Stimulated activated naive CD4-positive, alpha-beta T cell (primary cell): ENCODE measurements at regions not wholly inside any gene's neighbourhood (a gene's known extent, or its start where the extent isn't known, plus 50 kb on each side); places are given as distances from the start of the nearest gene placed in this dataset.
"Not testable (repeated sequence)": the region's sequence is repeated elsewhere in the genome, so short reads cannot be mapped to it uniquely, and the experiment has no call there.

Experiments used
- DNase-seq, 6 experiments: peaks; one replicate each; lab custom pipeline; 2025; lab: John Stamatoyannopoulos, UW

GRCh38 chr7:68243128-68243527, 1246.5 kb downstream of the TYW1 start:
- no peak for DNase-seq

DNA sequence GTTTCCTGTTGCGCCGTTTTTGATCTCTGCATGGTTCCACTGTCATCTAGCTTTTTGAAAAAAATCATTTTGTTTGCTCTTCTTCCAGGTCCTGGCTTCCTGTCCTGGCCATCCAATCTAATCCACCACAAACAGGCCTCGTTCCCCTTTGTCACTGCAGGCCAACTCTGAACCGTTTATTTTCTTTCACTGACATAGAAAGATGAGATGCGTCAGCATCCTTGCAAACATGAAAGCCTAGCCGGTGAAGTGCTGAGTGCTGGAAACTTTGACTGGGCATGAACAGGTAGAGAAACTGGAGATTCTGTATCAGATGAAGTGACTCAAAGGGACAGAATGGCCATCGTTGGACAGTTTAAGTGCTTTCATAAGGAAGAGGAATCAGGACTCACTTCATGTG, 1247.8 kb downstream of the TYW1 start:
- no peak for DNase-seq

GRCh38 chr7:68245688-68246087, 1249.1 kb downstream of the TYW1 start:
- DNase-seq: no peak

DNA sequence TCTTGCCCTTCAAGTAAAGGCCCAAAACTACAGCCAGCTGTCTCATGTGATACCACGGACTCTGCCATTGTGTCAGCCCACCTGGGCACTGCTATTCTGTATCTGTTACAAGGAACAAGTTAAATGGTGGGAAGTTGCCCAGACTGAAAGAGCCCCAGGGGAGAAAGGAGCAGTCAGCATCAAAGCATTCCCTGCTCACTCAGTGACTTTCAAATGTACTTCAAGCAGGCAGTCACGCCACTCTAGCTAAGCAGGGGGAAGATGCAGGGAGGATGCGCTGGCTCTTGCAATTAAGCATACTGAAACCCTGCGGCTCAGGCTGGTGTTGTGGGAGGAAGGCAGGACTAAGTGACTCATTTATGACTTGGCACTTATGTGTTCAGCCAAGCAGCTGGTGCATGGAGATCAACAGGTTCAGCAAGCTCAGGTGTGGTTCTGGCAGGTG, 1249.6 kb downstream of the TYW1 start:
- no peak for DNase-seq

DNA sequence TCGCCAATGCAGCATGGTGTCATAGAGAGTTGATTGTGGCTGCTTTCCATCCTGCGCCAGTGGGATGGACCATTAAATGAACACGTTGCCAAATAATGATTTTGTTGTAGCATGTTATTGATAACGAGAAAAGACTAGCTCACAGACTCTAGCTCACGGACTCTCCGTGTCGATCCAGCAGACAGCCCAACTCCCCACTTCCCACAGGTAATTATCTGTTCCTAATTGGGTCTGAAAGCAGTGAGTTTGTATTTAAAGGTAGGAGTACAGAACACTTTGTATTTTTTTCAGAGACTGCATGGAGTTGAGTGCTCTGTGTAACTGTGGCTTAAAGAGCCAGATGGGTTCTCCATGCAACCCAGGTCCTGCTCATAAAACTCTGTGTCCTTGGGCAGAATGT, 1250.5 kb downstream of the TYW1 start:
- DNase-seq: no peak

DNA sequence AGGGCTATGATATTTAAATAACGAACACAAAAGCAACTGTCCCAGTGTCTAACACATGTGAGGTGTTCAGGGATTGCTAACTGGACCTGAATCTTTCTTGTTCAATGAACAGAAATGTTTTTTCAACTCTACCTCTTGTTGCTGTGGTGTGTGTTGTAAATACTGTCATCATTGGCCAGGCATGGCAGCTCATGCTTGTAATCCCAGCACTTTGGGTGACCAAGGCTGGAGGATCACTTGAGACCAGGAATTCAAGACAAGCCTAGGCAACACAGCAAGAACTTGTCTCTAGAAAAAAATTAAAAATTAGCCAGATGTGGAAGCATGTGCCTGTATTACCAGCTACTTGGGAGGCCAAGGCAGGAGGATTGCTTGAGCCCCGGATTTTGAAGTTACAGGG, 1250.9 kb downstream of the TYW1 start:
- DNase-seq: no peak

DNA sequence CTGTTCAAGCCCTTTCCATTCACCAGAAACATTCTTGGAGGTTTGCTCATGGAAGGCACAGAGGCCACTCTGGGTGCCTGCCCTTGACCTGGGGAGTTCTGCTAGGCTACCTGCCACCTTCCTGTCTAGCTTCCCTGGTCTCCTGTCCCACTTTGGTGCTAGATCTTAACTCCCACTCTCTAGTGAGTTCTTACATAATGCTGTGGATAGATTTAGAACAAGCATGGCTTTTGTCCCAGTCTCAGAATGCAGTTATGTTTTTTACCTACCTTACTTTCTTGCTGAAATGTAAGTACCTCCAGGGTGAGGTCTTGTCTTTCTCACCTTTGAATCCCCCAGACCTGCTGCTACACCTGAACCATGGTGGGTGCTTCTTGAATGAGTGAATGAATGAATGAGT, 1252.3 kb downstream of the TYW1 start:
- DNase-seq: no peak

DNA sequence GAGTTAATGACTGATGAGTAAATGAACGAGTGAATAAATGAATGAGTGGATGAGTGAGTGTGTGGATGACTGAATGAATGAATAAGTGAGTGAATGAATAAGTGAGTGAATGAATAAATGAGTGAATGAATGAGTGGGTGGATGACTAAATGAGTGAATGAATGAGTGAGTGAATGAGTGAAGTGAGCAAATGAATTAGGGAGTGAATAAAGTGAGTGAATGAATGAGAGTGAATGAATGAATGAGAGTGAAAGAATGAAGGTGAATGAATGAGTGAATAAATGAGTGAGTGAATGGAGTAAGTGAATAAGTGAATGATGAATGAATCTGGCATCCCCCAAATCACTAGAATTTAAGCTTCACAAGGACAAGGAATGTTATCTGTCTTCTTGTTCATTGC, 1253.0 kb downstream of the TYW1 start:
- no peak for DNase-seq

DNA sequence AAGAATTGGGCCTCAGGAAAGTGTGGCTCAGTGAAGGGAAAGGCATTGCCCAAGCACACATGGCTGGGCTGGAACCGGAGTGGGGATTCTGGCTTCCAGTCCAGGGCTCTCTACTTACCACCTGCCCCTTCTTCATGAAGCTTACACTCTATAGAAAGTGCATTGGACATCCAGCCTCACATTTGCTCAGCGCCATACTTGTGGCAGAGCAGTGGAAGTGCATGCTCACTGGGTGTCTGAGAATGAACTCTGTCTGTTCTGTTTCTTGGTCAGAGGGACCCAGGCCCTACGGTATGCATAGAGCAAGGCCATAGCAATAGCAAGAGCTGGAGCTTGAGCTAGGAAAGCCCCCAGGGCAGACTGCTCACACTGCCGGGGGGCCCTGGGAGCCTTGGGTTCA, 1253.5 kb downstream of the TYW1 start:
- no peak for DNase-seq

DNA sequence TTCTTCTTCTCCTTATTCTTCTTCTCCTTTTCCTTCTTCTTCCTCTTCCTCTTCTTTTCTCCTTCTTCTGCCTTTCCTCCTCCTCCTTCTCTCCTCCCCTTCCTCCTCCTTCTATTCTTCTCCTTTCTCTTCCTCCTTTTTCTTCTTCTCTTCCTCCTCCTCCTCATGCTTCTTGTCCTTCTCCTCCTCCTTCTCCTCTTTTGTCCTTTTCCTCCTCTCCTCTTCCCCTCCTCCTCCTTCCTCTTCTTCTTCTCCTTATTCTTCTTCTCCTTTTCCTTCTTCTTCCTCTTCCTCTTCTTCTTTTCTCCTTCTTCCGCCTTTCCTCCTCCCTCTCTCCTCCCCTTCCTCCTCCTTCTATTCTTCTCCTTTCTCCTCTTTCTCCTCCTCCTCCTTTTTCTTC, 1258.2 kb downstream of the TYW1 start:
- DNase-seq: not testable (repeated sequence)

DNA sequence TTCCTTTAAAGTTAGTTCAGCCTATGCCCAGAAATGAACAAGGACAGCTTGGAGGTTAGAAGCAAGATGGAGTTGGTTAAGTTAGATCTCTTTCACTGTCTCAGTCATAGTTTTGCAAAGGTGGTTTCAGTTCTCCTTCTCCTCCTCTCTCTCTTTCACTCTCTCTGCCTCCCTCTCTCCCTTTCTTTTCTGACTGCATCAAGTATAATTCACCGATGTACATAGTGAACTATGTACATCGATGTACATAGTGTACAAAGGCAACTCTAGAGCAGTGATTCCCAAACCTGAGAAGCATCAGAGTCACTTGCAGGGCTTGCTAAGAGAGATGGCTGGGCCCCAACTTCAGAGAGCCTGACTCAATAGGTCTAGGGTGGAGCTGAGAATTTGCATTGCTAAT, 1259.7 kb downstream of the TYW1 start:
- no peak for DNase-seq

GRCh38 chr7:68258609-68259008, 1262.0 kb downstream of the TYW1 start:
- no peak for DNase-seq

- no peak for DNase-seq
These were observed 1268.6 kb downstream of the TYW1 start for GRCh38 chr7:68265258-68265657.

DNA sequence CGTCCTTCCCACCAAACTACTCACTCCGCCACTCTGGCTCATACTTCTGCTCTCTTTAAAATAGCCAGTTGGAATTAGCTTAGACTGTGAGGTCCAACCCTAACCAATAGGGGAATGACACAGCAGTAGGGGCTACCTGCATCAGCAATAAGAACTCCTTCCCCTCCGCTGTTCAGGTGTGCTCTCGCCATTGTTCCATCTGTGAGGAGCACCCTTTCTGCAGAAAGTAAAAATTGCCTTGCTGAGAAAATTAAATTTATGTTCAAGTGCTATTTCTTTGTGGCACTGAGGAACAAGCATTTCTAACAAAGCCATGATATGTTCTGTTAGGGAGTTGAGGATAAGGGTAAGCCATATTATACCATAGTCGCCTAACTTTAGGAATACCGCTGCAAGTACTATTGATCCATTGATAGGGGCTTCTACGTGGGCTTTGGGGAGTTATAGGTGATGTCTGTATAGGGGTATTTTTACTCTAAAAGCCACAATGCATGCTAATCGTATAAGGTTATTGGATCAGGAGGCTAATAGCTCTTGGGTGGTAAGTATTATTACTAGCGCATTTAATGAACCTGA, 1269.5 kb downstream of the TYW1 start:
- DNase-seq: no peak

DNA sequence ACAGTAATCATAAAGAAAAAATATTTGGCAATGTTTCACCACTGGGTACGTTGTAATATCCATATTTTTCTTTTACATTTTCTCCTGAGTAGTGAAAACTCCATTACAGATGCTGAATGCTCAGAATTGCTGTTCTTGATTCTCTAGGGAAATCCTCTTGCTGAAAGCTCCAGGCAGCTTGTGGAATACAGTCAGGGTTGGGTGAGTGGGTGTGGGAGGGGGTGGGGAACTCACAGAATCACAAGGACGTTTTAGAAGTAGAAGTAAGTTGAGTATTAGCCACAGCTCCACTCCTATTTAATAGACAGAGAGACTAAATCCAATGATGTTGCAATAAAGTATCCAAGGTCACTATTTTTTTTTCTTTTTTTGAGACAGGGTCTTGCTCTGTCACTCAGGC, 1270.9 kb downstream of the TYW1 start:
- no peak for DNase-seq

- no peak for DNase-seq
These were observed 1272.8 kb downstream of the TYW1 start for GRCh38 chr7:68269405-68269804.

GRCh38 chr7:68272507-68272906, 1275.9 kb downstream of the TYW1 start:
- no peak for DNase-seq

DNA sequence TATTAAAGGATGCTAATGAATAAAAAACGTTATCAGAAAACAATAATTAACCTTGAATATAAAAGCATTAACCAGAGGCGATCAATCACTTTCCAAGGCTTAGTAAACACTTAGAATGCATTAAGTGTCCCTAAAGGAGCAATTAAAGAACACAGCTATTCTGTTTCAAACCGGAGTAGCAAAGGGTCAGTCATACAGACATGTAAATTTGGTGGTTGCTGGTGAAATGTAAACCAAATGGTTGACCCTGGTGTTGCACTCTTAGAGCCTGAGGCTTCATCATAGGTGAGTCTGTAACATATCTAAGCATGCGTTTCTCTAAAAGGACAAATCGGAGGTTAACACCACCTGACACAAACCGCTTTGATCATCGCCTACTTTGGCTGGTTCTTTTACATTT, 1280.1 kb downstream of the TYW1 start:
- DNase-seq: no peak

GRCh38 chr7:68279827-68280400, 1283.3 kb downstream of the TYW1 start:
- DNase-seq: no peak

DNA sequence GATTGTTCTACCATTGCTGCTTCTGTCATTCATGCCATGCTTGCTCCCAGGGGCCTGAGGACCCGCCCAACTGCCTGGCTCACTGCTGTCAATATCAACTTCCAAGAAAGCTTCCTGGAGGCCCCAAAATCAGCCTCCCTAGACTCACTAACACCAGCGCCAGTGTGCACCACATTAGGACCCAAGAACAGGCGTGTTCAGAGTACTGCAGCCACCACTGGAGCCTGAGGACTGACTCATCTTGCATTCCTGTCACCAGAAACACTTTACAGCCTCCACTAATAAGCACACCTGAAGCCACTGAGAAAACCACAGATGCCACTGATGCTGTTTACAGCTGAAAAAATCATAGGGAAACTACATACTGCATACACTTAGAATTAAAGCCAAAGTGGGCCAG, 1284.3 kb downstream of the TYW1 start:
- DNase-seq: no peak

DNA sequence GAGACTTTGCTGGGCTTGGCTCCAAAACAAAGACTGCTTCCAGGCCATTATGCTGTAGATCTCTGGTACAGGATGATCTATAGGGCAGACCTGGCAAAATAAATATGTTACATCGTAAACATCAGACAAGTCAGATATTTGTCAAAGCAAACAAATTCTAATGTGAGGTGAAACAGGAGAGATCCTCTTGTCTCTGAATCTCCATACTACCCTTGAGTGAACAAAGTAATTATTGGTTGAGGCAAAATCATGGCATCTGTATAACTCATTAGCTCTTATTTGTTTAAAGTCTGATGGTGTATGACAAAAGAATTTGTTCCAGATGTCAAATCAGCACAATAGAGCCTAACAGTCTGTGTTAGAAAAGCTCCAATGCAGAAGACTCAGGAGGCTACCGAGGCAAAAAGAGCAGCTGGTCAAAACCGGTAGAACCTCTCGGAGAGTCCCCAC, 1291.5 kb downstream of the TYW1 start:
- no peak for DNase-seq

- DNase-seq: no peak
These were observed 1295.1 kb downstream of the TYW1 start for GRCh38 chr7:68291710-68292109.

GRCh38 chr7:68295386-68295785, 1298.8 kb downstream of the TYW1 start:
- no peak for DNase-seq

DNA sequence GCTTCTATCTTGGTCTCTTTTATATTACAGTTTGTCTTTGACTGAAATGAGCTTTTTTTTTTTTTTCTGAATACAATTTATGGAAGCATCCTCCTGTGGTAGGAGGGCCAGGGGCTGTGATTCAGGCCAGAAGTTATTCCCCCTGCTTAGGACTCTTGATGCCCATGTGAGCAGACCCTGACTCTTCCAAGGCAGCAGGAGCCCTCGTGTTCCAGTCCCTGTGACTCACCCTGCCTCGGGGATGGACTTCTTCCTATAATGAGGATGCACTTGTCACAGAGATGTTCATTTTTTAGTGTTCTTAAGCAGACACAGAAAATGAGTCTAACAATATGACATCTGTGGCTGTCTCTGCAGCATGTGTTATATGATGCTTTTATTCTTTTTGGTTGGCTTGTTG, 1293.7 kb upstream of the AUTS2 start:
- DNase-seq: no peak
